Activated T-cell treated with anti-CD3 and anti-CD28 coated beads for 48 hours (primary cell): ENCODE measurements at regions not wholly inside any gene's neighbourhood (a gene's known extent, or its start where the extent isn't known, plus 50 kb on each side); places are given as distances from the start of the nearest gene placed in this dataset.

Source experiments
- DNase-seq: peaks from one replicate; pipeline ENCODE4 v3.0.0-alpha.2; 2020; ENCODE audit warnings: low read depth

DNA sequence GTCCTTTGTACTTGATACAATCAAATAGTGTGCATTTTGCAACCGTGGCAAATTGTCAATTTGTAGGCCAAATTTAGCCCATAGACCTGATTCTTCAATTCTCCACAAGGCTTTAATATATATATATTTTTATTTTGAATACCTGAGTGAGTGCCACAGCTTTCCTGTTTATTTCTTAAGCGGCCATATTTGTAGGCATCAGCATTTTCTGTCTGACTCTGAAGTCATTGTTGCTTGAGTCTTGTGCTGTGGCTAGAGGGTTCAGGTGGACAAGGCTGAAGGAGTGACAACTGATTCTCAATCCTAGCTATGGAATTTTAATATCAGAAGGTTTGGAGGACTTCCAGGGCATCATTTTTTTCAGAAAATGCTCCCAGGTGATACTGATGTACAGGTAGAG, 75.6 kb upstream of the NAALADL2 start:
- DNase-seq: no peak

GRCh38 chr3:174784206-174784934, 74.8 kb upstream of the NAALADL2 start:
- DNase-seq: no peak

GRCh38 chr3:174786825-174787224, 72.3 kb upstream of the NAALADL2 start:
- no peak for DNase-seq

DNA sequence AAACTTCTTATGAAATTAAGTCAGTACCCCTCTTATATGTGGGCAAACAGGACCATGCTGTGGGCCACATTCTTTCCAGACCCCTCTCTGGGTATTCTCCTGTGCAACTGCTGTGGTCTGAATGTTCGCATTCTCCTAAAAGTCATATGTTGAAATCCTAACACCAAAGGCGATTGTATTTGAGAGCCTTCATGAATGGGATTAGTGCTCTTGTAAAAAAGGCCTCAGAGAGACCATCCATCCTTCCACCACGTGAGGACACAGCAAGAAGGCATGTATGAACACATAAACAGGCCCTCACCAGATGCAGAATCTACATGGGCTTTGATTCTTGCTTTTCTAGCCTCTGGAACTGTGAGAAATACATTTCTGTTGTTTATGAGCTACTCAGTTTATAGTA, 68.0 kb upstream of the NAALADL2 start:
- DNase-seq: no peak

- no peak for DNase-seq
Measured at GRCh38 chr3:174792864-174793263, 66.3 kb upstream of the NAALADL2 start.
